ENCODE measurements at regions not wholly inside any gene's neighbourhood (a gene's known extent, or its start where the extent isn't known, plus 50 kb on each side); places are given as distances from the start of the nearest gene placed in this dataset.

DNA sequence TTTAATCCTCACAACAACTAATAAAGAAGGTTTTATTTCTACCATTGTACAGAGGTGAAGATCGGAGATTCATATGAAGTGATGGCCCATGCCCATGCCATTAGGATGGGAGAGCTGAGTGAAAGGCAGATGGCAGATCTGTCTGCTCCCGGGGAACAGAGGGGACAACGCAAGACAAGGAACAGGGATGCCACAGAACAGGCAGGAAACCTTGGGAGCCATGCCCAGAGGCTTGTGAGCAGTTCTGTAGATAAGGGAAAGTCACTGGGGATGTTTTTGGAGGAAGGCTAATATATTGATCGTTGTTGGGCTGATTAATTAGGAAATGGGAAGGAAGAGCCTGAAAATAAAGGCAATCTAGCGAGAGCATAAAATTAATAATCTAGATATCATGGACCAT is 73.1 kb upstream of the ITGB1 start:
- TF ChIP-seq CTCF (IDR thresholded peaks at IDR 0.05) (no peak), POLR2AphosphoS5 (IDR thresholded peaks at IDR 0.05) (no peak), EP300 (IDR thresholded peaks at IDR 0.05; ENCODE audit: low read depth) (no peak), POLR2A (IDR thresholded peaks at IDR 0.05) (no peak)
